GM12878 (cell line): ENCODE measurements at regions not wholly inside any gene's neighbourhood (a gene's known extent, or its start where the extent isn't known, plus 50 kb on each side); places are given as distances from the start of the nearest gene placed in this dataset.

Source experiments
- ATAC-seq: fragments of 200-7000 bp; cut with Tn5 transposase; 3 replicates; pipeline ENCODE4 v1.9.1; 2020; ENCODE audit warnings: mild to moderate bottlenecking, moderate library complexity
- BruUV-seq: library from RNA; stranded (reverse); fragments of 400-500 nt; replicated peaks from 2 replicates; lab custom pipeline; 2021; lab: Mats Ljungman, UMichigan
- CTCF ChIA-PET: fragments of 300-600 bp; sonication (Branson Sonifier 250); formaldehyde crosslinking; extraction: SDS; loops from one replicate; lab custom pipeline; 2021; ENCODE audit warnings: inconsistent platforms; lab: Yijun Ruan, JAX
- POLR2A ChIA-PET: fragments of 350-600 bp; formaldehyde crosslinking; extraction: SDS; loops from one replicate; lab custom pipeline; 2021; ENCODE audit warnings: inconsistent platforms; lab: Charles Lee
- RAD21 ChIA-PET: fragments of 300-600 bp; sonication (Branson Sonifier 250); formaldehyde crosslinking; loops from one replicate; lab custom pipeline; 2023; ENCODE audit warnings: antibody characterized with exemption; ENCODE audit not compliant: unreplicated experiment; lab: Charles Lee
- SMC1A ChIA-PET: fragments of 300-600 bp; sonication (Branson Sonifier 250); formaldehyde crosslinking; loops from one replicate; lab custom pipeline; 2023; ENCODE audit not compliant: unreplicated experiment, uncharacterized antibody; lab: Charles Lee
- DNase-seq: peaks from one replicate; pipeline ENCODE4 v3.0.0-alpha.2; 2011; ENCODE audit warnings: low read depth, low spot score
- FAIRE-seq: peaks from 3 replicates; lab custom pipeline; 2011; peaks lifted over from hg19 to GRCh38; lab: Jason Lieb, UNC
- H2AFZ ChIP-seq: 2 replicates; pipeline ENCODE4 v1.6.0; 2011; ENCODE audit warnings: low read depth, low read length, control low read depth; ENCODE audit not compliant: control insufficient read depth
- H3K27ac ChIP-seq: 2 replicates; pipeline ENCODE4 v1.5.1; 2011; ENCODE audit warnings: control low read depth; ENCODE audit not compliant: control insufficient read depth, insufficient read depth
- H3K27me3 ChIP-seq, 2 experiments: replicated peaks in 1 of 2; 2 replicates each; pipeline versions ENCODE4 v1.6.0 to v1.6.1; 2011; ENCODE audit warnings: low read length in 1 of 2; ENCODE audit not compliant: control insufficient read depth in 2 of 2, insufficient read depth in 2 of 2
- H3K36me3 ChIP-seq, 2 experiments: 2 replicates each; pipeline ENCODE4 v1.5.1; 2011; ENCODE audit warnings: low read length in 1 of 2; ENCODE audit not compliant: control insufficient read depth in 2 of 2, insufficient read depth in 2 of 2
- H3K4me1 ChIP-seq: 2 replicates; pipeline ENCODE4 v1.6.1; 2011; ENCODE audit warnings: mild to moderate bottlenecking, low read length, moderate library complexity, mixed read lengths; ENCODE audit not compliant: control insufficient read depth, insufficient read depth
- H3K4me2 ChIP-seq: 2 replicates; pipeline ENCODE4 v1.6.0; 2011; ENCODE audit warnings: control low read depth; ENCODE audit not compliant: control insufficient read depth, insufficient read depth
- H3K4me3 ChIP-seq: fragments of 200-600 bp; sonication (generic); 2 replicates; pipeline ENCODE4 v1.5.1; 2016
- H3K79me2 ChIP-seq: 2 replicates; pipeline ENCODE4 v1.6.0; 2011; ENCODE audit warnings: low read length; ENCODE audit not compliant: control insufficient read depth, insufficient read depth
- H3K9ac ChIP-seq: 2 replicates; pipeline ENCODE4 v1.8.0; 2011; ENCODE audit warnings: low read length, control low read depth, mixed read lengths; ENCODE audit not compliant: control insufficient read depth, insufficient read depth
- H3K9me3 ChIP-seq: replicated peaks from 3 replicates; pipeline ENCODE4 v1.5.1; 2011; ENCODE audit warnings: mild to moderate bottlenecking, low read length; ENCODE audit not compliant: control insufficient read depth, insufficient read depth
- H4K20me1 ChIP-seq: 2 replicates; pipeline ENCODE4 v1.6.0; 2011; ENCODE audit not compliant: control insufficient read depth, insufficient read depth
- ATF2 ChIP-seq: IDR thresholded peaks from 2 replicates; pipeline ENCODE4 v1.6.1; 2012; ENCODE audit warnings: low read length, inconsistent platforms
- BACH1 ChIP-seq: fragments of 450-650 bp; IDR thresholded peaks from 2 replicates; pipeline ENCODE4 v1.6.1; 2017; ENCODE audit warnings: mild to moderate bottlenecking, borderline replicate concordance
- GABPA ChIP-seq: IDR thresholded peaks from 2 replicates; pipeline ENCODE4 v1.6.1; 2014; ENCODE audit warnings: antibody characterized with exemption, low read depth, mild to moderate bottlenecking, inconsistent platforms
- HDAC6 ChIP-seq: fragments of 200-600 bp; sonication (generic); IDR thresholded peaks from one replicate; pipeline ENCODE4 v1.8.0; 2017; ENCODE audit warnings: antibody characterized with exemption; ENCODE audit not compliant: unreplicated experiment
- JUND ChIP-seq: IDR thresholded peaks from 2 replicates; pipeline ENCODE4 v1.6.1; 2012; ENCODE audit warnings: low read depth, mild to moderate bottlenecking, low read length, improper control_type of control experiment, moderate library complexity
- KDM1A ChIP-seq: fragments of 200-600 bp; sonication (generic); IDR thresholded peaks from 2 replicates; pipeline ENCODE4 v1.6.1; 2016; ENCODE audit warnings: borderline replicate concordance
- MTA2 ChIP-seq: fragments of 450-650 bp; IDR thresholded peaks from 2 replicates; pipeline ENCODE4 v1.6.1; 2016; ENCODE audit warnings: low read depth, mild to moderate bottlenecking, moderate library complexity
- NR2C2 ChIP-seq: IDR thresholded peaks from 2 replicates; pipeline ENCODE4 v1.6.1; 2011; ENCODE audit warnings: borderline replicate concordance, low read depth; ENCODE audit not compliant: control insufficient read depth, insufficient read length
- POLR2A ChIP-seq: IDR thresholded peaks from 2 replicates; pipeline ENCODE4 v1.6.1; 2011; ENCODE audit warnings: low read depth, mild to moderate bottlenecking, low read length
- SIX5 ChIP-seq: IDR thresholded peaks from 2 replicates; pipeline ENCODE4 v1.6.1; 2011; ENCODE audit warnings: mild to moderate bottlenecking, low read depth, low read length, moderate library complexity; ENCODE audit not compliant: severe bottlenecking
- SKIL ChIP-seq: fragments of 450-650 bp; IDR thresholded peaks from 2 replicates; pipeline ENCODE4 v1.6.1; 2017; ENCODE audit warnings: mild to moderate bottlenecking, low read depth, inconsistent platforms; ENCODE audit not compliant: poor library complexity, severe bottlenecking
- SRF ChIP-seq, 2 experiments: IDR thresholded peaks; 2 replicates each; pipeline ENCODE4 v1.6.1; 2011; ENCODE audit warnings: low read depth in 2 of 2, low read length in 2 of 2, mild to moderate bottlenecking in 1 of 2, moderate library complexity in 1 of 2
- TCF7 ChIP-seq: IDR thresholded peaks from 2 replicates; pipeline ENCODE4 v1.6.1; 2014; ENCODE audit warnings: antibody characterized with exemption, borderline replicate concordance
- WGBS: methylation state at CpG from one replicate; pipeline ENCODE4 v1.1.6; 2016; ENCODE audit warnings: low lambda C conversion rate; ENCODE audit not compliant: insufficient replicate concordance, insufficient coverage; ENCODE audit errors: missing lambda C conversion rate; 5-methylcytosine and 5-hydroxymethylcytosine counted together
- in situ Hi-C: fragments of 300-500 bp; cut with MboI; formaldehyde crosslinking; loops from 9 replicates; pipeline ENCODE4 v1.14.3; 2018; ENCODE audit warnings: mixed read lengths
- intact Hi-C: fragments of 100-400 bp; cut with micrococcal nuclease; formaldehyde crosslinking; loops from one replicate; pipeline ENCODE4 v1.14.2; 2022; ENCODE audit not compliant: unreplicated experiment

- 55% methylated on average over 4 of the region's 4 CpGs for WGBS
- H3K36me3 ChIP-seq = no peaks in the 10 kb centered on the region
- ChIA-PET POLR2A (no interaction called here), CTCF (no interaction called here), RAD21 (no interaction called here), SMC1A (no interaction called here)
- in situ Hi-C loops = no loop called here
- TF ChIP-seq ATF2 = no peak
- TF ChIP-seq NR2C2 = no peak
- no peak for TF ChIP-seq SKIL
- no peaks in the 10 kb centered on the region for H3K27me3 ChIP-seq
- intact Hi-C loops = no loop called here
- no peak overlapping the region for H3K27ac ChIP-seq
- no peak for FAIRE-seq
- no peaks in the 10 kb centered on the region for H3K79me2 ChIP-seq
- no peak overlapping the region for H3K4me3 ChIP-seq
- no peaks in the 10 kb centered on the region for H3K9me3 ChIP-seq
- BruUV-seq = no TSS peak
- no peaks in the 10 kb centered on the region for H3K4me1 ChIP-seq
- no peak for DNase-seq
- no peak overlapping the region for H3K9ac ChIP-seq
- no peak overlapping the region for H3K4me2 ChIP-seq
- no peak overlapping the region for H2AFZ ChIP-seq
- H4K20me1 ChIP-seq = no peaks in the 10 kb centered on the region
- ATAC-seq = no peak
Measured at GRCh38 chr2:183592271-183592670, 468.0 kb downstream of the NUP35 start.

- no peaks in the 10 kb centered on the region for H3K4me1 ChIP-seq
- ChIA-PET RAD21 (no interaction called here), SMC1A (no interaction called here), POLR2A (no interaction called here), CTCF (no interaction called here)
- H4K20me1 ChIP-seq = no peaks in the 10 kb centered on the region
- no peak for ATAC-seq
- no peaks in the 10 kb centered on the region for H3K79me2 ChIP-seq
- no peak for FAIRE-seq
- H2AFZ ChIP-seq = no peak overlapping the region
- WGBS = 5% methylated on average over 1 of the region's 1 CpG
- no peak overlapping the region for H3K27ac ChIP-seq
- no peak overlapping the region for H3K4me2 ChIP-seq
- no TSS peak for BruUV-seq
- H3K27me3 ChIP-seq = no peaks in the 10 kb centered on the region
- in situ Hi-C loops (no loop called here), intact Hi-C loops (no loop called here)
- H3K9ac ChIP-seq = no peak overlapping the region
- no peak for DNase-seq
- no peaks in the 10 kb centered on the region for H3K9me3 ChIP-seq
- TF ChIP-seq HDAC6 (no peak), JUND (no peak), MTA2 (no peak), GABPA (no peak), TCF7 (no peak), SIX5 (no peak), POLR2A (no peak), SRF (IDR thresholded peaks at IDR 0.05; ENCODE audit: low read depth in 2 of 2, low read length in 2 of 2) (no peak), KDM1A (no peak), BACH1 (no peak)
- H3K36me3 ChIP-seq = no peaks in the 10 kb centered on the region
- H3K4me3 ChIP-seq = no peak overlapping the region
Measured at GRCh38 chr2:183594150-183594549, 469.9 kb downstream of the NUP35 start.
